ENCODE measurements at regions not wholly inside any gene's neighbourhood (a gene's known extent, or its start where the extent isn't known, plus 50 kb on each side); places are given as distances from the start of the nearest gene placed in this dataset.
"Not testable (repeated sequence)": the region's sequence is repeated elsewhere in the genome, so short reads cannot be mapped to it uniquely, and the experiment has no call there.

DNA sequence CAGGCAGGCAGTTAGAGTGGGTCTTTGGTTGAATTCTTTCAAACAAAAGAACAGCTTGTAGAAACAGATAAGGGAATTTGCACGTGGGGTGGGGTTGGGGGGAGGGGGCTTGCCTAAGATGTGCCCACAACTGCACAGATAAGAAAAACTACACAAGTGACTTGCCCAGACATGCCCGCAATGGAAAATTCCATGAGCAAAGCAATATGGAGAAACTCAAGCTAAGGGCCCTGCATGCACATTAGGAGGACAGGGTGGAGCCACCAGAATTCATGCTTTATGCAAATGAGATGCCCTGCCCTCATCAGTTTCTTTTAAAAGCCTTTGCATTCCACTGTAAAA, 755.6 kb upstream of the MIR17HG start:
- TF ChIP-seq, protein P1, sequence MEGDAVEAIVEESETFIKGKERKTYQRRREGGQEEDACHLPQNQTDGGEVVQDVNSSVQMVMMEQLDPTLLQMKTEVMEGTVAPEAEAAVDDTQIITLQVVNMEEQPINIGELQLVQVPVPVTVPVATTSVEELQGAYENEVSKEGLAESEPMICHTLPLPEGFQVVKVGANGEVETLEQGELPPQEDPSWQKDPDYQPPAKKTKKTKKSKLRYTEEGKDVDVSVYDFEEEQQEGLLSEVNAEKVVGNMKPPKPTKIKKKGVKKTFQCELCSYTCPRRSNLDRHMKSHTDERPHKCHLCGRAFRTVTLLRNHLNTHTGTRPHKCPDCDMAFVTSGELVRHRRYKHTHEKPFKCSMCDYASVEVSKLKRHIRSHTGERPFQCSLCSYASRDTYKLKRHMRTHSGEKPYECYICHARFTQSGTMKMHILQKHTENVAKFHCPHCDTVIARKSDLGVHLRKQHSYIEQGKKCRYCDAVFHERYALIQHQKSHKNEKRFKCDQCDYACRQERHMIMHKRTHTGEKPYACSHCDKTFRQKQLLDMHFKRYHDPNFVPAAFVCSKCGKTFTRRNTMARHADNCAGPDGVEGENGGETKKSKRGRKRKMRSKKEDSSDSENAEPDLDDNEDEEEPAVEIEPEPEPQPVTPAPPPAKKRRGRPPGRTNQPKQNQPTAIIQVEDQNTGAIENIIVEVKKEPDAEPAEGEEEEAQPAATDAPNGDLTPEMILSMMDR (IDR thresholded peaks at IDR 0.05; ENCODE audit: borderline replicate concordance), result no peak
- Histone ChIP-seq H3K27me3 (ENCODE audit: low read depth) (no peaks in the 10 kb centered on the region), H3K4me3 (no peak overlapping the region), H3K4me1 (no peaks in the 10 kb centered on the region), H3K27ac (replicated peaks) (no peak overlapping the region), H3K36me3 (no peaks in the 10 kb centered on the region), H3K9me3 (replicated peaks) (peaks cover 13% of the 10 kb centered on the region)
- DNase-seq, result no peak
- intact Hi-C loops (cut with micrococcal nuclease), result no loop called here

DNA sequence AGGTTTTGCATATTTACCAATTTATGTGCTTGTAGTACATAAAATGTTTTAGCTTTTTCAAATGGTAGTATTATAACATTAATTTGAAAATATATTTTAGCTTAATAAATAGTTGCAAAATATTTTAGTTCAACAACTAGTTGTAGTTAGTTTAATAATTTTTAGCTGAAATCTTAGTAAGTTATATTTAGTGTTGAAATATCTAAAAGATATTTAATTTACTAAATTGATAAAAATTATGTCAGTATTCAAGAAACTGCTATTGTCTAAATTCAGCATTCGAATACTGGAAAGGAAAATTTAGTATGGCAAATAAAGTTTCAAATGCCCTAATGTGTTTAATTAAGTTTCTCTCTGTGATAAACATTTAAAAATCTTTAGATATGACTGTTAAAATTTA, 754.5 kb upstream of the MIR17HG start:
- DNase-seq, result no peak

DNA sequence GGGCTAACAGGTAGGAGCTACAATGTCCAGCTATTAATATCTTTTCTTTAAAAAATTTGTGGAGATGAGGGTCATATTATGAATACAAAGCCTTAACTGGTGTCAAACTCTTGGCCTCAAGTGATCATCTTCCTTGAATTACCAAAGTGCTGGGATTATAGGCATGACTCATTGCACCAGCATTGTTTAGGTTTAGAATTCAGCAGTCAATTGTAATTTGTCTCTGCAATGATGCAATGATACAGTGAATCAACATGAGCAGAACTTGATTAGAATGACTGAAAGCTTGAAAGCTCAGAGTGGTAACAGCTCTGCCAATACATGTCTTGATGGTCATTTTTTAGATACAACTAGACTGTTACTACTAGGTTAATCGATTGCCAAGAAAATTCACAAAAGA, 752.8 kb upstream of the MIR17HG start:
- no peaks in the 10 kb centered on the region for H3K36me3 ChIP-seq
- H3K4me3 ChIP-seq, result no peak overlapping the region
- intact Hi-C loops (cut with micrococcal nuclease), result no loop called here
- no peak overlapping the region for H3K27ac ChIP-seq (replicated peaks)
- no peaks in the 10 kb centered on the region for H3K4me1 ChIP-seq
- no peaks in the 10 kb centered on the region for H3K27me3 ChIP-seq (ENCODE audit: low read depth)
- H3K9me3 ChIP-seq (replicated peaks), result peaks cover 13% of the 10 kb centered on the region
- TF ChIP-seq, protein P1 (IDR thresholded peaks at IDR 0.05; ENCODE audit: borderline replicate concordance), result no peak
- DNase-seq, result no peak

More for the DNA sequence above, 754.5 kb upstream of the MIR17HG start:
- no peak overlapping the region for H3K4me3 ChIP-seq
- peaks cover 13% of the 10 kb centered on the region for H3K9me3 ChIP-seq (replicated peaks)
- H3K27ac ChIP-seq (replicated peaks), result no peak overlapping the region
- TF ChIP-seq, protein P1 (IDR thresholded peaks at IDR 0.05; ENCODE audit: borderline replicate concordance), result no peak
- no peaks in the 10 kb centered on the region for H3K27me3 ChIP-seq (ENCODE audit: low read depth)
- H3K4me1 ChIP-seq, result no peaks in the 10 kb centered on the region
- H3K36me3 ChIP-seq, result no peaks in the 10 kb centered on the region
- intact Hi-C loops (cut with micrococcal nuclease), result no loop called here

DNA sequence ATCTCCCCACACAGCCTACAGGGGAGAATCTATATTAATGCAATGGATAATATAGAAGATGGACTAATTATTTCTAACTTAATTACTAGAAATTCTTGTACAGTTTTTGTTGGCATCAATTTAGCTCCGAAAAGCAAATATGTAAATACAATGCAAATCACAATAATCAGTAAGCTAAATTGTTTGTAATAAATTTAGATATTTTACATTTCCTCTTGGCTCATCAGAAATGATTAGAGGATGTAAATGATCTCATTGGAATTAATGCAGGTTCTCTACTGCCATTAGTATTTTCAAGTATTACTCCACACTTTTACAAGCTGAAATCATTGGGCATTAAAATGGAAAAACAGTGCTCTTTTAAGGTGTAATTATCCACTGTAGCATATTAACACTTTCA, 741.8 kb upstream of the MIR17HG start:
- H3K4me1 ChIP-seq, result no peaks in the 10 kb centered on the region

DNA sequence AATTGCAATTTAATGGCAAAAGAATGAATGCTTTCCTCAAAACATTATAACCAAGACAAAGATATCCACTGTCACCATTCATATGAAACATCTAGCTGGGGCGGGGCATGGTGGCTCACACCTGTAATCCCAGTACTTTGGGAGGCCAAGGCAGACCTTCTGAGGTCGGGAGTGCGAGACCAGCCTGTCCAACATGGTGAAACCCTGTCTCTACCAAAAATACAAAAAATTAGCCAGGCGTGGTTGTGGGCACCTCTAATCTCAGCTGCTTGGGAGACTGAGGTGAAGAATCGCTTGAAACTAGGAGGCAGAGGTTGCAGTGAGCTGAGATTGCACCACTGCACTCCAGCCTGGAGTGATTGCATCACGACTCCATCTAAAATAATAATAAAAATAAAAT, 740.6 kb upstream of the MIR17HG start:
- intact Hi-C loops (cut with micrococcal nuclease); H3K4me3 ChIP-seq; H3K9me3 ChIP-seq (replicated peaks); H3K27me3 ChIP-seq (ENCODE audit: low read depth); DNase-seq; H3K27ac ChIP-seq (replicated peaks); H3K36me3 ChIP-seq; H3K4me1 ChIP-seq: not testable (repeated sequence)

More for the DNA sequence above, 741.8 kb upstream of the MIR17HG start:
- no peak for DNase-seq
- no peak overlapping the region for H3K4me3 ChIP-seq
- TF ChIP-seq, protein P1 (IDR thresholded peaks at IDR 0.05; ENCODE audit: borderline replicate concordance), result no peak
- no peak overlapping the region for H3K27ac ChIP-seq (replicated peaks)
- no peaks in the 10 kb centered on the region for H3K9me3 ChIP-seq (replicated peaks)
- intact Hi-C loops (cut with micrococcal nuclease), result no loop called here
- no peaks in the 10 kb centered on the region for H3K27me3 ChIP-seq (ENCODE audit: low read depth)
- H3K36me3 ChIP-seq, result no peaks in the 10 kb centered on the region

DNA sequence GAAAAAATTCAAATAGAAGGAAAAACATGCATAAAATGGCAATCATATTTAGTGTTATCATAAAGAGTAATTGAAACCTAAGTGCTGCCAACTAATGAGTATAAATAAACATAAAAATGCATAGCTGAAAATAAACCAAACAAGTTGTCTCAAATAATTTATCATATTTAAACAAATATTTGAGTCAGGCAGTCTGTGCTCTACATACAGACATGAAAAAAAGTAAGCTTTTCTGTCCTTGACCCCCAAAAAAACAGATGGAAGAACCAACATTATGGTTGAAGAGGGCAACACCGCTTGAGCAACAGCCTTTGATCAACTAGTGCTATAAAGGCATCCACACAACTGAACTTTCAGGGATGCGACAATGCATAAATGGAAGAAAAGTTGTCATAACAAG, 735.1 kb upstream of the MIR17HG start:
- Histone ChIP-seq H3K4me3 (no peak overlapping the region), H3K4me1 (no peaks in the 10 kb centered on the region), H3K36me3 (no peaks in the 10 kb centered on the region), H3K27ac (replicated peaks) (no peak overlapping the region), H3K9me3 (replicated peaks) (no peaks in the 10 kb centered on the region), H3K27me3 (ENCODE audit: low read depth) (no peaks in the 10 kb centered on the region)
- intact Hi-C loops (cut with micrococcal nuclease), result no loop called here
- TF ChIP-seq, protein P1 (IDR thresholded peaks at IDR 0.05; ENCODE audit: borderline replicate concordance), result no peak
- no peak for DNase-seq

Data from left ventricle myocardium inferior (tissue), 1 donor.